T-cell (primary cell): ENCODE measurements at regions not wholly inside any gene's neighbourhood (a gene's known extent, or its start where the extent isn't known, plus 50 kb on each side); places are given as distances from the start of the nearest gene placed in this dataset.
A peak's percentile ranks its signal among the peaks of the same experiment; 100 is the strongest.

Experiments
- ATAC-seq, 4 experiments: fragments of 200-7000 bp in 3 of 4; fragments of 150-1000 bp in 1 of 4; cut with Tn5 transposase; replicated peaks in 1 of 4; 1 replicate in 3 of 4; 2 replicates in 1 of 4; pipeline ENCODE4 v1.10.0; 2021; ENCODE audit warnings: moderate library complexity in 3 of 4, mild to moderate bottlenecking in 2 of 4, moderate number of reproducible peaks in 1 of 4
- CTCF ChIA-PET, 2 donors: fragments of 300-600 bp; sonication (Branson Sonifier 250); formaldehyde crosslinking; loops; one replicate each; lab custom pipeline; 2022; ENCODE audit warnings: antibody characterized with exemption in 2 of 2; lab: Charles Lee
- POLR2A ChIA-PET, 2 donors: fragments of 300-600 bp; sonication (Branson Sonifier 250); formaldehyde crosslinking; loops; one replicate each; lab custom pipeline; 2022; ENCODE audit warnings: antibody characterized with exemption in 2 of 2; lab: Charles Lee
- DNase-seq, 35 experiments: peaks; one replicate each; pipeline versions ENCODE4 v3.0.0 to v3.0.0-alpha.2; 2013 to 2023
- H3K27ac ChIP-seq: one replicate; pipeline ENCODE4 v1.5.1; 2013; ENCODE audit warnings: low read length
- H3K27me3 ChIP-seq, 2 experiments: replicated peaks in 1 of 2; 1 replicate in 1 of 2; 2 replicates in 1 of 2; pipeline versions ENCODE4 v1.6.1 to v1.7.0; 2013; ENCODE audit warnings: low read length in 1 of 2, mixed read lengths in 1 of 2; ENCODE audit not compliant: control insufficient read depth in 2 of 2, insufficient read depth in 2 of 2; ENCODE audit errors: extremely low read depth in 1 of 2
- H3K36me3 ChIP-seq, 2 donors: 1 replicate in 1 of 2; 2 replicates in 1 of 2; pipeline versions ENCODE4 v1.6.1 to v1.7.0; 2013; ENCODE audit warnings: low read length in 1 of 2; ENCODE audit not compliant: control insufficient read depth in 2 of 2, insufficient read depth in 1 of 2; ENCODE audit errors: extremely low read depth in 1 of 2
- H3K4me1 ChIP-seq, 2 experiments: 1 replicate in 1 of 2; 2 replicates in 1 of 2; pipeline versions ENCODE4 v1.6.1 to v1.7.0; 2013; ENCODE audit warnings: low read length in 2 of 2, mixed read lengths in 1 of 2; ENCODE audit not compliant: insufficient read depth in 2 of 2, control insufficient read depth in 1 of 2; ENCODE audit errors: extremely low read depth in 1 of 2
- H3K4me3 ChIP-seq, 2 donors: 1 replicate in 1 of 2; 2 replicates in 1 of 2; pipeline versions ENCODE4 v1.5.1 to v1.7.0; 2013; ENCODE audit warnings: mild to moderate bottlenecking in 2 of 2, low read length in 1 of 2, moderate library complexity in 1 of 2; ENCODE audit not compliant: control insufficient read depth in 1 of 2; ENCODE audit errors: extremely low read depth in 1 of 2
- H3K9me3 ChIP-seq: 2 replicates; pipeline ENCODE4 v1.7.0; 2013
- H3K27ac Mint-ChIP-seq, 2 donors: one replicate each; pipeline ENCODE4 v1.8.0; 2020 to 2021; ENCODE audit warnings: mild to moderate bottlenecking in 2 of 2, mixed read lengths in 2 of 2
- H3K27me3 Mint-ChIP-seq, 2 donors: one replicate each; pipeline ENCODE4 v1.8.0; 2021 to 2022; ENCODE audit warnings: mixed read lengths in 2 of 2
- H3K36me3 Mint-ChIP-seq: one replicate; pipeline ENCODE4 v1.8.0; 2021; ENCODE audit warnings: mixed read lengths
- H3K4me1 Mint-ChIP-seq, 3 donors: one replicate each; pipeline ENCODE4 v1.8.0; 2020 to 2022; ENCODE audit warnings: mixed read lengths in 3 of 3, mild to moderate bottlenecking in 1 of 3
- H3K4me3 Mint-ChIP-seq, 3 donors: one replicate each; pipeline ENCODE4 v1.8.0; 2020 to 2022; ENCODE audit warnings: mild to moderate bottlenecking in 3 of 3, mixed read lengths in 3 of 3, moderate library complexity in 3 of 3
- H3K9me3 Mint-ChIP-seq, 3 donors: one replicate each; pipeline ENCODE4 v1.8.0; 2020 to 2022; ENCODE audit warnings: mixed read lengths in 3 of 3
- WGBS: methylation state at CpG from one replicate; pipeline ENCODE4 v1.1.5; 2013; ENCODE audit warnings: missing lambda C conversion rate; ENCODE audit not compliant: insufficient coverage; 5-methylcytosine and 5-hydroxymethylcytosine counted together

DNA sequence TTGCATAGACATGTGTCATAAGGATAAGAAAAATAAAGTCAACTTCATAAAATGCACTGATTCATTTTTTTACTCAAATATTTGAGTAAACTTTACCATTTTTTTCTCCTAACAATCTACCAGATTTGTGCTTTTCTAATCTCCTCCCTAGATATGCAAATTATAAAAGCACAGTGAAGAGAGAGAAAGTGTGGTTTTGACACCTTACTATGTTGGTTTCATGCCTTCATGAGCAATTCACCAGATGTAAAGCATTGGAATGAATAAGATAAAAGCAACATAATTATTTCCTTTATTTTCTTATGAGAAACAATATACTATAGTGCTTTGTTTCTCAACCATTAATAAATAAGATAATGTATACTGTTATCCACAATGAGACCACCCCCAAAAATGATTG is 432.5 kb upstream of the PCDH15 start:
- DNase-seq (peak in 1 of 35 experiments; percentile 8), ATAC-seq (no peak)
- Histone ChIP-seq H3K4me3 (no peak overlapping the region), H3K4me1 (no peaks in the 10 kb centered on the region), H3K9me3 (no peaks in the 10 kb centered on the region), H3K27ac (no peak overlapping the region), H3K36me3 (no peaks in the 10 kb centered on the region), H3K27me3 (no peaks in the 10 kb centered on the region)
- Mint-ChIP-seq H3K4me3 (no peak overlapping the region), H3K9me3 (peaks cover 0 to 14% (median 8%) of the 10 kb centered on the region in 3 donors), H3K36me3 (no peaks in the 10 kb centered on the region), H3K27me3 (no peaks in the 10 kb centered on the region), H3K4me1 (no peaks in the 10 kb centered on the region), H3K27ac (no peak overlapping the region)
- ChIA-PET CTCF (no interaction called here), POLR2A (no interaction called here)

DNA sequence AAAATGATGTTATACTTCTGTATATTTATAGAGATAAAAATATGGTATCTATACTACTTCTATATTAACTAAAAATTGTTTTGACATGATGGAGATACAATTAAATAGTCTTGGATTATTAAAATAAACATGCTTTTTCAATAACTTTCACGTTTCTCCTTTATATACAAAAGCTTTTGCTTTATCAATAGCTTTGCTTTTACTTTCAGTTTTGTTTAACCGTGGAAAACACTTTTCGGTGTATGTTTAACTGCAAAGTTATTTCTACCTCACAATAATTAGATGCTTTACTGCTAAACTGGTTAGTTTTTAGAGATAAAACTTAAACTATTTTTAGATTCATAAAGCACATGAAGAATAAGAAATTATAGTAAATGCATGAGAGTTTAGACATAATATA is 432.1 kb upstream of the PCDH15 start:
- CTCF ChIA-PET = no interaction called here
- no peak overlapping the region for H3K27ac Mint-ChIP-seq
- no peaks in the 10 kb centered on the region for H3K9me3 ChIP-seq

DNA sequence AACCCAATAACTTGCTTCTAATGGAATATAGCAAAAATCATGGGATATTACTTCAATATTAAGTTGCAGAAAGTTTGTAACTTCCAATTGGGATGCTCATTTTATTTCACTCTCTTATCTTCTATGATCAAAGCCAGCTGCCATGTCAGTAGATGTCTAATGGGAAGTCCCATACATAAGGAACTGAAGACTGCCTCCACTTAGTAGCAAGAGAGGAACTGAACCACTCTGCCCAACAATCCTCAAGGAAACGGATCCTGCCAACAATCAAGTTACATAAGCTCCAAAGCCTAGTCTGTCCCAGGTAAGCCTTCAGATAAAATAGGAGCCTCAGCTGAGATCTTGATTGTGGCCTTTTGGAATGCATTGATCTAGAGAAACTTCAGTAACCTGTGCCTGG is 431.5 kb upstream of the PCDH15 start:
- no peak overlapping the region for H3K27ac ChIP-seq
- no peak overlapping the region for H3K4me3 ChIP-seq
- DNase-seq (no peak), ATAC-seq (no peak)
- no peaks in the 10 kb centered on the region for H3K36me3 Mint-ChIP-seq
- no peak overlapping the region for H3K27ac Mint-ChIP-seq
- H3K27me3 Mint-ChIP-seq = no peaks in the 10 kb centered on the region
- peaks cover under 1 to 14% (median 8%) of the 10 kb centered on the region in 3 donors for H3K9me3 Mint-ChIP-seq
- no peaks in the 10 kb centered on the region for H3K27me3 ChIP-seq
- H3K4me1 Mint-ChIP-seq = no peaks in the 10 kb centered on the region
- H3K36me3 ChIP-seq = no peaks in the 10 kb centered on the region
- WGBS = 80% methylated on average over 1 of the region's 1 CpG
- CTCF ChIA-PET = no interaction called here
- H3K4me1 ChIP-seq = no peaks in the 10 kb centered on the region
- POLR2A ChIA-PET = no interaction called here
- H3K4me3 Mint-ChIP-seq = no peak overlapping the region
- no peaks in the 10 kb centered on the region for H3K9me3 ChIP-seq

More for the DNA sequence above, 432.1 kb upstream of the PCDH15 start:
- no peaks in the 10 kb centered on the region for H3K27me3 ChIP-seq
- no peaks in the 10 kb centered on the region for H3K27me3 Mint-ChIP-seq
- no peaks in the 10 kb centered on the region for H3K36me3 Mint-ChIP-seq
- no peak overlapping the region for H3K4me3 Mint-ChIP-seq
- H3K4me1 Mint-ChIP-seq = no peaks in the 10 kb centered on the region
- no peaks in the 10 kb centered on the region for H3K4me1 ChIP-seq
- H3K36me3 ChIP-seq = no peaks in the 10 kb centered on the region
- WGBS = no CpG with 5 or more reads among the region's 3 CpGs
- no peak for DNase-seq
- no peak overlapping the region for H3K4me3 ChIP-seq
- ATAC-seq = no peak
- peaks cover 0 to 14% (median 8%) of the 10 kb centered on the region in 3 donors for H3K9me3 Mint-ChIP-seq
- H3K27ac ChIP-seq = no peak overlapping the region
- POLR2A ChIA-PET = no interaction called here

DNA sequence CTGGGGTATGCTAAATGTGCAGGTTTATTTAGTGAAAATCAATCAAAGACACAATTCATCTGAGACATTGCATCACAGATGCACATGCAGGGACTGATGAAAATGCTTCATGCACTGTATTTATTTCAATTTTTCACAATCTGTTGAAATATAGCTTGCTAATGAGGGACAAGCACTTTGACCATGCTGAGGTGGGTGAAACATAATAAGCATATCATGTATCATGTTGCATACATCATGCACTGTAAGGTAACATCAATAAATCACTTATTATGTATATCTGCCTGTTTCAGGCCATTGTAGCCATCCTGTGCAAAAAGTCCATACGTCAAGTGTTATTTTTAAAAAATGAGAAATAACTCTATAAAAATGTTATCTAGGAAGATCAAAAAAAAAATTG is 426.9 kb upstream of the PCDH15 start:
- H3K27ac Mint-ChIP-seq = no peak overlapping the region
- DNase-seq (no peak), ATAC-seq (no peak)
- H3K4me1 ChIP-seq = no peaks in the 10 kb centered on the region
- H3K36me3 ChIP-seq = no peaks in the 10 kb centered on the region
- ChIA-PET CTCF (no interaction called here), POLR2A (no interaction called here)
- H3K4me3 Mint-ChIP-seq = no peak overlapping the region
- no peak overlapping the region for H3K27ac ChIP-seq
- no CpG with 5 or more reads among the region's 1 CpG for WGBS
- H3K36me3 Mint-ChIP-seq = no peaks in the 10 kb centered on the region
- peaks cover 0 to 5% (median 4%) of the 10 kb centered on the region in 3 donors for H3K9me3 Mint-ChIP-seq
- H3K27me3 Mint-ChIP-seq = no peaks in the 10 kb centered on the region
- H3K9me3 ChIP-seq = no peaks in the 10 kb centered on the region
- H3K4me1 Mint-ChIP-seq = no peaks in the 10 kb centered on the region
- H3K4me3 ChIP-seq = no peak overlapping the region
- H3K27me3 ChIP-seq = no peaks in the 10 kb centered on the region

DNA sequence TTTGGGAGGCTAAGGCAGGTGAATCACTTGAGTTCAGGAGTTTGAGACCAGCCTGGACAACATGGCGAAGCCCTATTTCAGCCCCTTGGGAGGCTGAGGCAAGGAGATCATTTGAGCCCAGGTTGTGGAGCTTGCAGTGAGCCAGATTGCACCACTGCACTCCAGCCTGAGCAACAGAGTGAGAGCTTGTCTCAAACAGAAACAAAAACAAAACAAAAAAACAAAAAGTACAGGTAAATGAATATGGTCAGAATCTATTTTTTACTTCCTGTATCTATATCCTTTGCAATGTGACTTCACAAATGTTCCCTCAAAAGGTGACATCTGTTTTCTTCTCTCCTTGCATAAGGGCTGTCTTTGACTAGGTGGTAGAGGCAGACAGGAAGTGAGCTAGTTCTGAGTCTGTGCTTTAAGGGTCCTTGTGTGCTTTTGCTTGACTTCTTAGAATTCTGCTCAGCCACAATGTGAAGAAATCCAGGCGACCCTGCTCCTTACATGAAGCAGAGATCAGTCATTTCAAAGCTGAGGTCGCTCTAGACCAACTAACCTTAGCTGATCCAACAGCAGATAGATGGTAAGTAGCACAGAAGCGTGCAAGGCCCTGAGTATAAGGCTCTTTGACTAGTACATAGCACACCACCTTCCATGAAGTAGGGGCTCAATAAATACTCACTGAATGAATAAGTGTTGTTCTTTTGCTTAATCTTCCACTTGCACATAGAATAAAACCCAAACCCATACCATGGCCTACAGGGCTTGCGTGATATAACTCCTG is 423.2 kb upstream of the PCDH15 start:
- Histone ChIP-seq H3K27me3 (no peaks in the 10 kb centered on the region), H3K9me3 (no peaks in the 10 kb centered on the region), H3K27ac (no peak overlapping the region), H3K4me3 (no peak overlapping the region), H3K36me3 (no peaks in the 10 kb centered on the region), H3K4me1 (no peaks in the 10 kb centered on the region)
- CTCF ChIA-PET = no interaction called here
- ATAC-seq = no peak
- POLR2A ChIA-PET = no interaction called here
- H3K4me3 Mint-ChIP-seq = no peak overlapping the region
- no peak overlapping the region for H3K27ac Mint-ChIP-seq
- H3K9me3 Mint-ChIP-seq = peaks cover 5 to 7% (median 5%) of the 10 kb centered on the region in 3 donors
- H3K36me3 Mint-ChIP-seq = no peaks in the 10 kb centered on the region
- no peaks in the 10 kb centered on the region for H3K4me1 Mint-ChIP-seq
- H3K27me3 Mint-ChIP-seq = no peaks in the 10 kb centered on the region
- WGBS = 40% methylated on average over 2 of the region's 5 CpGs
- no peak for DNase-seq

DNA sequence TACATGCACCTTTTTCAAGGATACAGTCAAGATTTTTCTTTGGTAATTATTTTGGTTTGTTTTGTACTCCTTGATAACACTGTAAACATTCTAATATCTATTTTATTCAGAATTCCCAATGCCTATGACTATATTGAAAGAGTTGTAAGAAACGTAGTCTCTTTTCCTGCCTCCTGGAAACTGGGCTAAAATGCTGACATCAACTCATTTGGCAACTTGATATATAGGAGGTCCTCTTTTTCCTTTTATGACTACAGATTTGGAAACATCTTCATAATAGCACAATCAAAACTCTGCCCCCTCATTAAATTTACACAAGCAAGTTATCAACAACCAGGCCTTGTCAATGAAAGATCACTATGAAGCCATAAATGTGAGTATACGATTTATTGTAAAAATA is 422.3 kb upstream of the PCDH15 start:
- no peaks in the 10 kb centered on the region for H3K9me3 ChIP-seq
- POLR2A ChIA-PET = no interaction called here
- CTCF ChIA-PET = no interaction called here
- Mint-ChIP-seq H3K27me3 (no peaks in the 10 kb centered on the region), H3K36me3 (no peaks in the 10 kb centered on the region), H3K4me1 (no peaks in the 10 kb centered on the region), H3K4me3 (no peak overlapping the region), H3K27ac (no peak overlapping the region), H3K9me3 (peaks cover 5 to 7% (median 6%) of the 10 kb centered on the region in 3 donors)
- ATAC-seq (no peak), DNase-seq (no peak)
- no peaks in the 10 kb centered on the region for H3K27me3 ChIP-seq
- no peaks in the 10 kb centered on the region for H3K36me3 ChIP-seq
- no peaks in the 10 kb centered on the region for H3K4me1 ChIP-seq
- H3K4me3 ChIP-seq = no peak overlapping the region
- no peak overlapping the region for H3K27ac ChIP-seq
- no CpG with 5 or more reads among the region's 2 CpGs for WGBS

DNA sequence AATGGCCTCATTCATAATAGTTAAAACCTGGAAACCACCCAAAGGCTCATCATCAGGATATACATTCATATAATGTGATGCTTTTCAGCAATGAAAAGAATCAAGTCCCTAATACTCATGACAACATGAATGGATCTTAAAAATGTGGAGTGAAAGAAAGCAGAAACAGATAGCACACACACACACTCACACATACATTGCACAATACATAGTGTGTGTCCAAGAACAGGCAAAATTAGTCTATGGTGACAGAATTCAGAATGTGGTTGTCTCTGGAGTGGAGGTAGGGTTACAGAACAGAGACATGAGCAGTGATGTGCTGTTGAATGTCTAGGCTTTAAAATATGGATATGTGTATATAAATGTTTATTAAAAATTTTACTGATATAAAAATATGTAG is 419.9 kb upstream of the PCDH15 start:
- Mint-ChIP-seq H3K27ac (no peak overlapping the region), H3K4me3 (no peak overlapping the region), H3K27me3 (no peaks in the 10 kb centered on the region), H3K4me1 (no peaks in the 10 kb centered on the region), H3K36me3 (no peaks in the 10 kb centered on the region), H3K9me3 (peaks cover 0 to 7% (median 7%) of the 10 kb centered on the region in 3 donors)
- ATAC-seq (no peak), DNase-seq (no peak)
- no peak overlapping the region for H3K27ac ChIP-seq
- ChIA-PET POLR2A (interaction anchor here in 1 of 2 donors (0.6 kb wide), 1 partner anchor 43 kb away, joined by 3 read pairs; no protein-coding TSS in a partner anchor), CTCF (no interaction called here)
- H3K4me3 ChIP-seq = no peak overlapping the region
- no peaks in the 10 kb centered on the region for H3K4me1 ChIP-seq
- H3K36me3 ChIP-seq = no peaks in the 10 kb centered on the region
- no peaks in the 10 kb centered on the region for H3K9me3 ChIP-seq
- H3K27me3 ChIP-seq = no peaks in the 10 kb centered on the region
